NCI-H69 (cell line): ENCODE measurements at regions not wholly inside any gene's neighbourhood (a gene's known extent, or its start where the extent isn't known, plus 50 kb on each side); places are given as distances from the start of the nearest gene placed in this dataset.
"Not testable (repeated sequence)": the region's sequence is repeated elsewhere in the genome, so short reads cannot be mapped to it uniquely, and the experiment has no call there.

Experiments
- DNase-seq: peaks from one replicate; lab custom pipeline; 2025; lab: John Stamatoyannopoulos, UW

DNA sequence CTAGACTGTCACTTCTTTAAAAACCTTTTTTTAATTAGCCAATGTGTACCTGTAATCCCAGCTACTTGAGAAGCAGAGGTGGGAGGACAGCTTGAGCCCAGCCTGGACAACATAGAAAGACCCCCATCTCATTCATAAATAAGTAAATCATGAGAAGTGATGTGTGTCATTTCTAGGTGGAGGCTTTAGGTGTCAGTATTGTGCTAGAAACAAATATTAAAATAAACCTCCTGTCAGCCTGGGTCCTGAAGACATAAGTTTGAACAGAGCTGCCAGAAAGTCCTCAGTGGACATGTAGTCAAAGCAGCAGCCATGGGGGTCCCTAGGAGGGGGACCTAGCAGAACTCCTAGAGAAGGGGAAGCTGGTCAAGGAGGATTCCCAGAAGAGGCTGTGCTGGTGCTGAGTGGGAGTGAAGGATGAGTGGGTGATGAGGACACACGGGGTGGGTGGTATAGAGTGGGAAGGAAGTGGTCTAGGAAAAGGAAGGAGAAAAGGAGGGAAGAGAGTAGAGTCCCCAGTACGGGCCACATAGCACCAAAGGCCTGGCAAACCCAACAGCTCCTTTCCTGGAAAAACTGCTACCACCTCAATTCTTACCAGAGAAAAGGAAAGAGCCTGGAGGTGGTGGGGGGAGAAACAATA, 316.6 kb upstream of the NCKAP5 start:
- no peak for DNase-seq

- DNase-seq, result no peak
Measured at GRCh38 chr2:133885847-133886246, 317.6 kb upstream of the NCKAP5 start.

DNA sequence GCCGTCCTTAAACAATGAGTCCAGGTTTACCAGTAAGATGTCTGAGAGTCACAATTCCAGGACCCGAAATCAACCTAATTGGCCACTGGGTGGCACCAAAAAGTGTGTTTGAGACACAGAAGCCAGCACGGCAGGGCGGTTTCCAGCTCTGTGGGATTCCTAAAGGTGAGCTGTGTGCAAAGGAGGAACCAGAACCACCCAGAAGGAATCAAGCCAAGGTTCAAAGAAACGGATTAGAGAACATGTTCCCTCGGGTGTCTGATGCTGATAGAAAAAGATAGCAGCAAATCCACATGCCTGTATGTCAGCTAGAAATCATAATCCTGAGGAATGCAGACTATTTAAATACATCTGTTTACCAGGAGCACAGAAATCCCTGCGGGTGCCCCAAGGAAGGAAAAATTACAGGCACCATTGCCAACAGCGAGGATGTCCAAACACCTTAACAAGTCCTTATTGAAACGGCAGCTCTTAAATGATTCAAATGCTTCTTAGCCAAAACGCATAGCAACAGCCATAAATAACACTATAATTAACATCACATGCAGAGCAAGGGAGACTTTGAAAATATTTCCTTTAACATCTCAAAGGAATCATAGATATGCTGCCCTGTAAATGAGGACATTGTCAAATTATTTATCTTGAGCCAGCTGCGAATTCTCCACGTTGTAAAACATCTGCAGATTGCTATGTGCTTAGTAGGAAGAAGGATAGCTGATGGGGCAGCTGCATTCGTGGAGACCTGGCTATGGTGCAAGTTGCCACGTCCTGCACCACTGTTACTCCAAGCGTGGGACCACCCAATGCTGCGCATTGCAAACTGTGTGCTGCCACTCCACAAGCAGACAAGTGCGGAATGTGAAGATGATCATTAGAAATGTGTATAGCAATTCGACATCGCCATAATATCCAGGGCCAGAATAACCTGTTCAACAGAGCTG, 318.7 kb upstream of the NCKAP5 start:
- DNase-seq, result peak; percentile 60

DNA sequence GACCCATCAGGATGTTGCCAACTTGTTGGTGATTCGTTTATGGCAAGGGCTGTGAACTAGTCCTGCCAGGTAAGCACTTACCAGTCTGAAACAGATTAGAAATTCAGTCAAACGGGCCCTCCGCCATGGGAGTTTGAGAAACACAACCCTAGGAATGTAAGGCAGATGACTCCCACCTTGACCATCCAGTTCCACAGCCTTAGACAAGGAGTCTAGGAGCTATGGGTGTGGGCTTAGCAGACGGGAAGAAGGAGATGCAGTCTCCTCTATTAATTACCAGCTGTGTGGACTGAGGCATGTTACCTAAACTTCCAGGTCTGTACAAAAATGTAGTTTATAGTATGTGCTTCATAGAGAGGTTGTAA, 319.4 kb upstream of the NCKAP5 start:
- no peak for DNase-seq

- no peak for DNase-seq
Measured at GRCh38 chr2:133888107-133888506, 319.8 kb upstream of the NCKAP5 start.

- DNase-seq, result no peak
Measured at GRCh38 chr2:133888621-133889219, 320.5 kb upstream of the NCKAP5 start.

DNA sequence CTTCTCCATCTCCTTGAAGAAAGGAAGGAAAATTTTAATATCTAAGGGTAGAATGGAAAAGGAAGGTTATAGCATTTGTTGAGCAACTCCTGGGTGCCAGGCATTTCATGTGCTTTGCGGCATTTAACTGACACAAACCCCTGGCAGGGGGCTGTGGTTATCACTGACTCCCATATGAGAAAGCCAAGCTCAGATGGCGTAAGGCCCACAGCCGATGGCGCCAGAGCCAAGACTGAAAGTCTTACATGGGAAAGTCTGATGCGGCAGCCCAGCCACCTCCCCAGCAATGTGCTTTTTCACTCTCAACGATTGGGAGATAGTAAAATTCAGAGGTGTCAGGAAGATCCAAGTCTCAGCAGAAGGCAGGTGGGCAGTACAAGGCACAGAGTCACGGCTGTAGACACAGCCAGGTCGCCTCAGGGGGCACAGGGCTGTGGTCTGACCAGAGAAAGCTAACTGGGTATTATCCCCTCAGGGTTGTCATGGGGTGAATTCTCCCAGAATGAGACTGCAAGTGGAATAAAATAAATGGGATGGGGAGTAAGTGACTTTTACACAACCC, 324.2 kb upstream of the NCKAP5 start:
- no peak for DNase-seq

GRCh38 chr2:133894429-133894828, 326.2 kb upstream of the NCKAP5 start:
- no peak for DNase-seq

- not testable (repeated sequence) for DNase-seq
Measured at GRCh38 chr2:133897838-133898237, 329.6 kb upstream of the NCKAP5 start.

GRCh38 chr2:133900909-133901308, 332.6 kb upstream of the NCKAP5 start:
- no peak for DNase-seq

- no peak for DNase-seq
Measured at GRCh38 chr2:133906396-133906795, 338.1 kb upstream of the NCKAP5 start.

DNA sequence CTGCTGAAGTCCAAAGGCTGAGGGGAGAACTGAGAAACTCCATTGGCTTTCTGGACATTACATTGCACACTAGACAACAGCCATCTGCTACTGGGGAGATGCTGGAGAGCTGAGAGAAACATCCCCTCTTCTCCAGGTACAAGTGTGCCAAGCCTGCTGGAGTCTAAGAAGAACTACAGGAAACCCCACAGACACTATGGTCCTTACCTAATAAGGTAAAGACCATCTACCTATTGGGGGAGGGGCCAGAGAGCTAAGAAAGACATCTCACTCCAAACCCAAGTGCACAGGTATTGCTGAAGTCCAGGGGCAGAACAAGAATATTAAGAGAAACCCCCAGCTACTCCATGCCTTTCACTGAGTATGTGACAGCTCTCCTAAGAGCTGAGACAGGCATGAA, 338.7 kb upstream of the NCKAP5 start:
- no peak for DNase-seq

DNA sequence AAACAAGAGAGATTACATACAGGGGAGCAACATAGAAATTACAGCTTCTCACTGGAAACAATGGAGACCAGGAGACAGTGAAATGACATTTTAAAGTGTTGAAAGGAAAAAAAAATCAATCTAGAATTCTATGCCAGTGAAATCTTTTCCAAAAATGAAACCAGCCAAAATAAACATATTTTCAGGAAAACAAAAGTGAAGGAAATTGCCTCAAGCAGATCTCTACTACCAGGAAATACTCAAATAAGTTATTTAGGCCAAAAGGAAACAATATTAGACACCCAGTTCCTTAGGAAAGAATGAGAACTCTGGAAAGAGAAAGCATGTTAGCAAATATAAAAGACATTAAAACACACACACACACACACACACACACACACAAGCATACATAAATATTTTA, 339.9 kb upstream of the NCKAP5 start:
- no peak for DNase-seq

GRCh38 chr2:133918141-133918540, 335.7 kb upstream of the MGAT5 start:
- no peak for DNase-seq

DNA sequence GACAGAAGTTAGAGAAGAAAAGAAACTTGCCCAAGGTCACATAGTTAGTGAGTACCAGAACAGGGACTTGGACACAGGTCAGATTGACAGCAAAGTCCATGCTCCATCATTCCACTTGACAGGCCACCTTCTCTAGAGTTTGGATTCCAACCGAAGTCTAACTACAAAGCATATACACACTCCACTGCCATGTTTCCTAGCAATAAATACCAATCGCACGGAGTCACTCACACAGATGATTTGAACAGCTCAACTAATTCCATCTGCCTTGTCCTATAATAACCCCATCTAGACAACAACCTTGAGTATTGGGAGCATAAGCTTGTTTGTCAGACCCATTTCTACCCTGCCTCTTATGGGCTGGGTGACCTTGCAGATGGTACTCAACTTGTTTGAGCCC, 334.6 kb upstream of the MGAT5 start:
- no peak for DNase-seq

DNA sequence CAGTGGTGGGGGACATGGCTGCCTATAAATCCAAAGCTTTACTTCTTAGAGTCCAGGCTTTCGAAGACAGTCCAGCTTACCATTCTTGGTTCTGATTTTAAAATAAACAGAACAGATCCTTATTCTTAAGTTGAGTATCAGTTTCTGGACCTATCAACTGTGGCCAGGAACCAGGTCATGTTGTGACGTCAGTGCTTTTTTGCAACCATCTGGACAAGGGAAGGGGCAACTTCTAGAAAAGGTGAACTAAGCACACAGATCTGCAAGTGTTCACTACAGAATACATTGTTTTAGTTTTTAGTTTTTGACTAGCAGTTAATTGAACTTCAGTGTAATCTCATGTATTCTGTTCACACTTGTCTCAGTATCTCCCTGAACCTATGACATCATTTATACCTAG, 326.0 kb upstream of the MGAT5 start:
- no peak for DNase-seq

DNA sequence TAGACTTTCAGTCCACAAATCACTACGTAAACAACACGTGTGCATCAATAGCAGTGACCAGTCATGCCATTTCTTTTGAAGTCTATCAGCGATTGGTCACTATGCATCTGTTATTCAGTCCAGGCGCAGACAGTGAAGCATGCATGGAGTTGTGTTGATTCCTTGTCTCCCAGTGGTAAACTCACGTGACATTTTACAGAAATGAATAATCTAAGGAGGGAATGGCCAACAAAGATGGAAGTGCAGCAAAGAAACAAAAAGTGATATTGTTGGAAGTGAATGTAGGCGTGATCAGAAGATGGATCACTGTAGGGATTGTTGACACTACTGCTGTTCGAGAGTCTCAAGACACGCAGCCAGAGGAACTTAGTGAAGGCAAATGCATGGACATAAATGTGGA, 317.8 kb upstream of the MGAT5 start:
- DNase-seq, result no peak

GRCh38 chr2:133936601-133937000, 317.3 kb upstream of the MGAT5 start:
- DNase-seq, result no peak

- no peak for DNase-seq
Measured at GRCh38 chr2:133937669-133938068, 316.2 kb upstream of the MGAT5 start.

DNA sequence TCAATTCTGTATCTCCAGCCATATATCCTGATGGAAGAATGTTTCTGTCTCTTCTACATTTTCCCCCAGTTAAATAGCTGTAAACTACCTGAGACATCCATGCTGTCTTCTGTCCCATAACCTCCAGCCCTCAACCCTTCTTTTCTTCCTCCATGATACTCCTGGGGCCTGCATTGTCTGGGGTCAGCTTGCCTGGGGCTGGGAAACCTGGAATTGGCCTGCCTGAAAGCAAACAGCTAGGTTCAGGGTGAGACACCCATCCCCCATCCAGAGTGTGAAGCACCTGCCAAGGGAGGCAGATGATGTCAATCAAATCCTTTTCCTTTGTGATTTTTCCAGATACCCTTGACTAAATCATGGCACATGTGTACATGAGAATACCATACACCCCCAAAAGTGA, 313.7 kb upstream of the MGAT5 start:
- no peak for DNase-seq

GRCh38 chr2:133941666-133942065, 312.2 kb upstream of the MGAT5 start:
- no peak for DNase-seq

- no peak for DNase-seq
Measured at GRCh38 chr2:133942398-133942797, 311.5 kb upstream of the MGAT5 start.

DNA sequence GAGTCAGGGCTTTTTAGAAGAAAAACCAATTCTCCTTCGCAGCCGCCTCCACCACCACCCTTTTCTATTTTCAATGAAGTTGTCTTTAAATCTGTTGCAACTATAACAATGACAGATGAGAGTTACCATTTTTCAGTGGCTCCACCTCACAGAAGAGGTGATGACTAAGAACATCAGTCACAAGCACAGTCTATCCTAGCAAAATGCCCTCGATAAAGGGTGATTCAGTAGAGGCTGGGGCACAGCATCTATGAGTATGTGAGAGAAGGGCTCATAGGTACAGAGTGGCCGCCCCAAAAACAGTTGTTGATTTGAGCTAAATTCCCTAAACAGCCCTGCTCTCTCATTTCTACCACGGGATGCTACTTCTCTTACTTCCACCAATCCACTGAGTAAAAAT, 310.8 kb upstream of the MGAT5 start:
- no peak for DNase-seq
